ENCODE measurements at regions not wholly inside any gene's neighbourhood (a gene's known extent, or its start where the extent isn't known, plus 50 kb on each side); places are given as distances from the start of the nearest gene placed in this dataset.

GRCh38 chr11:46202696-46203391 lies 74.6 kb upstream of the CREB3L1 start:
- no peak for TF ChIP-seq EZH2 (IDR thresholded peaks at IDR 0.05; ENCODE audit: borderline replicate concordance, low read depth, low read length, poor library complexity, severe bottlenecking)
- TF ChIP-seq CTCF (conservative IDR thresholded peaks at IDR 0.05; ENCODE audit: low read depth, low read length): no peak
- ChIA-PET CTCF (interaction anchor here (0.5 kb wide), 1 partner anchor 93 kb away, joined by 4 read pairs; no protein-coding TSS in a partner anchor), POLR2A (ENCODE audit: low non-redundant PET) (interaction anchor here (0.6 kb wide), 1 partner anchor 10 kb away, joined by 3 read pairs; no protein-coding TSS in a partner anchor)
- Histone ChIP-seq H3K27ac (ENCODE audit: low read depth, low read length, poor library complexity, severe bottlenecking) (no peak overlapping the region), H3K36me3 (ENCODE audit: insufficient read depth, low read length, poor library complexity, severe bottlenecking) (no peaks in the 10 kb centered on the region), H3K9me3 (ENCODE audit: low read depth, low read length, poor library complexity, severe bottlenecking) (no peaks in the 10 kb centered on the region), H3K4me1 (ENCODE audit: insufficient read depth, low read length, poor library complexity, severe bottlenecking) (no peaks in the 10 kb centered on the region), H3K4me3 (ENCODE audit: low read depth, low read length, poor library complexity, severe bottlenecking) (no peak overlapping the region), H3K27me3 (replicated peaks; ENCODE audit: insufficient read depth, low read depth, low read length, poor library complexity) (peaks cover 19% of the 10 kb centered on the region)
- no peak for DNase-seq (ENCODE audit: low spot score)
- no TSS peak for BruUV-seq (replicated peaks)
- intact Hi-C loops (cut with micrococcal nuclease; ENCODE audit: unreplicated experiment): no loop called here

GRCh38 chr11:46202149-46202548 lies 75.3 kb upstream of the CREB3L1 start:
- Histone ChIP-seq H3K27ac (ENCODE audit: low read depth, low read length, poor library complexity, severe bottlenecking) (no peak overlapping the region), H3K27me3 (replicated peaks; ENCODE audit: insufficient read depth, low read depth, low read length, poor library complexity) (peaks cover 26% of the 10 kb centered on the region), H3K4me1 (ENCODE audit: insufficient read depth, low read length, poor library complexity, severe bottlenecking) (no peaks in the 10 kb centered on the region), H3K36me3 (ENCODE audit: insufficient read depth, low read length, poor library complexity, severe bottlenecking) (no peaks in the 10 kb centered on the region), H3K9me3 (ENCODE audit: low read depth, low read length, poor library complexity, severe bottlenecking) (no peaks in the 10 kb centered on the region), H3K4me3 (ENCODE audit: low read depth, low read length, poor library complexity, severe bottlenecking) (no peak overlapping the region)
- CTCF ChIA-PET: interaction anchor here (0.5 kb wide), 1 partner anchor 93 kb away, joined by 4 read pairs; no protein-coding TSS in a partner anchor
- no TSS peak for BruUV-seq (replicated peaks)
- intact Hi-C loops (cut with micrococcal nuclease; ENCODE audit: unreplicated experiment): no loop called here
- DNase-seq (ENCODE audit: low spot score): no peak
- POLR2A ChIA-PET (ENCODE audit: low non-redundant PET): no interaction called here
- TF ChIP-seq CTCF (conservative IDR thresholded peaks at IDR 0.05; ENCODE audit: low read depth, low read length): no peak
- TF ChIP-seq EZH2 (IDR thresholded peaks at IDR 0.05; ENCODE audit: borderline replicate concordance, low read depth, low read length, poor library complexity, severe bottlenecking): no peak

- POLR2A ChIA-PET (ENCODE audit: low non-redundant PET): interaction anchor here (0.6 kb wide), 1 partner anchor 295 kb away, joined by 3 read pairs; no protein-coding TSS in a partner anchor
- intact Hi-C loops (cut with micrococcal nuclease; ENCODE audit: unreplicated experiment): no loop called here
- TF ChIP-seq CTCF (conservative IDR thresholded peaks at IDR 0.05; ENCODE audit: low read depth, low read length) (no peak), EZH2 (IDR thresholded peaks at IDR 0.05; ENCODE audit: borderline replicate concordance, low read depth, low read length, poor library complexity, severe bottlenecking) (no peak)
Measured at GRCh38 chr11:46200537-46201281, 76.8 kb upstream of the CREB3L1 start.

More at GRCh38 chr11:46200537-46201281, 76.8 kb upstream of the CREB3L1 start:
- Histone ChIP-seq H3K9me3 (ENCODE audit: low read depth, low read length, poor library complexity, severe bottlenecking) (no peaks in the 10 kb centered on the region), H3K4me1 (ENCODE audit: insufficient read depth, low read length, poor library complexity, severe bottlenecking) (no peaks in the 10 kb centered on the region), H3K27ac (ENCODE audit: low read depth, low read length, poor library complexity, severe bottlenecking) (no peak overlapping the region), H3K36me3 (ENCODE audit: insufficient read depth, low read length, poor library complexity, severe bottlenecking) (no peaks in the 10 kb centered on the region), H3K4me3 (ENCODE audit: low read depth, low read length, poor library complexity, severe bottlenecking) (no peak overlapping the region), H3K27me3 (replicated peaks; ENCODE audit: insufficient read depth, low read depth, low read length, poor library complexity) (peaks cover 37% of the 10 kb centered on the region)
- peak; percentile 51 for DNase-seq (ENCODE audit: low spot score)
- CTCF ChIA-PET: no interaction called here
- no TSS peak for BruUV-seq (replicated peaks)

Measured in A673 (cell line).